IPS-18a (cell line): ENCODE measurements at regions not wholly inside any gene's neighbourhood (a gene's known extent, or its start where the extent isn't known, plus 50 kb on each side); places are given as distances from the start of the nearest gene placed in this dataset.

Experiments used
- H3K27ac ChIP-seq: one replicate; pipeline ENCODE4 v1.5.1; 2013; ENCODE audit warnings: low read length
- H3K27me3 ChIP-seq: one replicate; pipeline ENCODE4 v1.6.1; 2013; ENCODE audit warnings: mild to moderate bottlenecking, low read length; ENCODE audit not compliant: control insufficient read depth, insufficient read depth
- H3K36me3 ChIP-seq: one replicate; pipeline ENCODE4 v1.6.1; 2013; ENCODE audit warnings: low read depth, low read length; ENCODE audit not compliant: control insufficient read depth
- H3K4me1 ChIP-seq: one replicate; pipeline ENCODE4 v1.6.1; 2013; ENCODE audit warnings: low read depth, low read length; ENCODE audit not compliant: control insufficient read depth
- H3K4me3 ChIP-seq: one replicate; pipeline ENCODE4 v1.5.1; 2013; ENCODE audit warnings: low read length
- H3K9ac ChIP-seq: one replicate; pipeline ENCODE4 v1.6.1; 2013; ENCODE audit warnings: mild to moderate bottlenecking, low read length, moderate library complexity
- H3K9me3 ChIP-seq: one replicate; pipeline ENCODE4 v1.6.1; 2013; ENCODE audit warnings: low read depth, low read length; ENCODE audit not compliant: control insufficient read depth

- Histone ChIP-seq H3K4me3 (no peak overlapping the region), H3K9ac (no peak overlapping the region), H3K27ac (no peak overlapping the region), H3K36me3 (no peaks in the 10 kb centered on the region), H3K27me3 (no peaks in the 10 kb centered on the region), H3K9me3 (no peaks in the 10 kb centered on the region), H3K4me1 (peaks cover 6% of the 10 kb centered on the region)
Observed at GRCh38 chr2:235171550-235172031, 219.8 kb downstream of the SH3BP4 start.

- no peaks in the 10 kb centered on the region for H3K9me3 ChIP-seq
- no peak overlapping the region for H3K9ac ChIP-seq
- H3K4me3 ChIP-seq = no peak overlapping the region
- no peaks in the 10 kb centered on the region for H3K27me3 ChIP-seq
- H3K27ac ChIP-seq = no peak overlapping the region
- no peaks in the 10 kb centered on the region for H3K4me1 ChIP-seq
- no peaks in the 10 kb centered on the region for H3K36me3 ChIP-seq
Observed at GRCh38 chr2:235180642-235181041, 228.8 kb downstream of the SH3BP4 start.

DNA sequence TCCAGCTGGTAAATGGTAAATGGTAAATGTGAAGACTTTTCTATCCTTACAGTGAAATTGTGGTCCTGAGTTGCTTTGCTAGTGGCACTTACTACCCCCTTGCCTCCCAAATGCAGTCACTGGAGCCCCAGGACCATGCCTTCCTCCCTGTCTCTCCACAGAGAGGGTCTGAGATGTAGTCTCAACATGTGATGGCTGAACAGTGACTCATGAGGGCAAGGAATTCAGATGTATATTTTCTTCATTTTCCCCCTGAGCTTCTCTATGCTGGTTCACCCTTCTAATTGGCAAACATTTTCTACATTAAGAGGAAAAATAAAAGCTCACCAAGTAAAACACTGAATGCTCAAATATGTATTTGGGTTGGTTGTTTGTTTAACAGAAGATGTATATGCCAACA, 232.0 kb downstream of the SH3BP4 start:
- Histone ChIP-seq H3K4me1 (no peaks in the 10 kb centered on the region), H3K36me3 (no peaks in the 10 kb centered on the region), H3K27ac (no peak overlapping the region), H3K4me3 (no peak overlapping the region), H3K9me3 (no peaks in the 10 kb centered on the region), H3K9ac (no peak overlapping the region), H3K27me3 (no peaks in the 10 kb centered on the region)

GRCh38 chr2:235187806-235188205, 236.0 kb downstream of the SH3BP4 start:
- no peak overlapping the region for H3K27ac ChIP-seq
- H3K4me1 ChIP-seq = no peaks in the 10 kb centered on the region
- H3K36me3 ChIP-seq = no peaks in the 10 kb centered on the region
- no peaks in the 10 kb centered on the region for H3K9me3 ChIP-seq
- no peaks in the 10 kb centered on the region for H3K27me3 ChIP-seq
- no peak overlapping the region for H3K9ac ChIP-seq
- H3K4me3 ChIP-seq = no peak overlapping the region

DNA sequence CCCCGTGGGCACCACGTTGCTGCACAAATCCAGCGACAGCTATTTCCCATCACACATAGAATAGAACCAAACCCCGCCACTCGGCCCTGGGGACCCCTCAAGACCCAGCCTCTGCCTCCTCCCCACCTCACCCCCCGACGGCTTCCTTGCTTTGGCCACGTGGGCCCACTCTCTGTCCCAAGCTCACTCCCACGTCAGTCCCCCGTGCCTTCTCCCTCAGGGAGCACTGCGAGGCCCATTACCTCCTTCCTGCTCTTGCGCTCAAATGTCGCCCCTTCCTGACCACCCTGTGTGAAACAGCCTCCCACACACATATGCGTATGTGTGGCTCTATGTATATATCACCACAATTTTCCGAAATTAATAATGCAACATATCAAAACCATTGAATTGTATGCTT, 239.7 kb downstream of the SH3BP4 start:
- Histone ChIP-seq H3K9ac (no peak overlapping the region), H3K9me3 (no peaks in the 10 kb centered on the region), H3K4me1 (no peaks in the 10 kb centered on the region), H3K27ac (no peak overlapping the region), H3K4me3 (no peak overlapping the region), H3K36me3 (no peaks in the 10 kb centered on the region), H3K27me3 (no peaks in the 10 kb centered on the region)

- H3K36me3 ChIP-seq = no peaks in the 10 kb centered on the region
- no peaks in the 10 kb centered on the region for H3K9me3 ChIP-seq
- no peak overlapping the region for H3K9ac ChIP-seq
- H3K4me3 ChIP-seq = no peak overlapping the region
- H3K4me1 ChIP-seq = no peaks in the 10 kb centered on the region
- no peaks in the 10 kb centered on the region for H3K27me3 ChIP-seq
- no peak overlapping the region for H3K27ac ChIP-seq
Observed at GRCh38 chr2:235191978-235192377, 240.2 kb downstream of the SH3BP4 start.

- Histone ChIP-seq H3K36me3 (no peaks in the 10 kb centered on the region), H3K4me1 (no peaks in the 10 kb centered on the region), H3K4me3 (no peak overlapping the region), H3K9ac (no peak overlapping the region), H3K9me3 (no peaks in the 10 kb centered on the region), H3K27me3 (no peaks in the 10 kb centered on the region), H3K27ac (no peak overlapping the region)
Observed at GRCh38 chr2:235194351-235194750, 242.5 kb downstream of the SH3BP4 start.

DNA sequence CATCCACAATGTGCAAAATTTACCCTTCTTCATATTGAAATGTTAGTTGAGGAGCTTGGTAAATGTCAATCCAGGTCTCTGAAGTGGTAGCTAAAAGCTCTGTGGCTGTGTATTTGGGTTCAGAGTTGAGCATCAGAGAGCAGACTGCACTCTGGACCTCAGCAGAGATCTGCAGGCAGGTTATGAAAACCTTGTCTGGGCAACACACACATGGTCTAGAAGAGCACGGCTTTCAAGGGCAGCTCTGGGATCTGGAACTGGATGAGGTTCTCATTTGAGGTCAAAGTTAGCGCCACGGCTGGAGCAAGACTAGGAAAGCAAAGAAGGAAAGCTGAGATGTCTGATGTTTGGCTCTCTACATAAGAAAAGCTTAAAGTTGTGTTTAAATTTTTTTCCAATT, 243.0 kb downstream of the SH3BP4 start:
- Histone ChIP-seq H3K4me1 (no peaks in the 10 kb centered on the region), H3K4me3 (no peak overlapping the region), H3K27me3 (no peaks in the 10 kb centered on the region), H3K9me3 (no peaks in the 10 kb centered on the region), H3K36me3 (no peaks in the 10 kb centered on the region), H3K9ac (no peak overlapping the region), H3K27ac (no peak overlapping the region)

DNA sequence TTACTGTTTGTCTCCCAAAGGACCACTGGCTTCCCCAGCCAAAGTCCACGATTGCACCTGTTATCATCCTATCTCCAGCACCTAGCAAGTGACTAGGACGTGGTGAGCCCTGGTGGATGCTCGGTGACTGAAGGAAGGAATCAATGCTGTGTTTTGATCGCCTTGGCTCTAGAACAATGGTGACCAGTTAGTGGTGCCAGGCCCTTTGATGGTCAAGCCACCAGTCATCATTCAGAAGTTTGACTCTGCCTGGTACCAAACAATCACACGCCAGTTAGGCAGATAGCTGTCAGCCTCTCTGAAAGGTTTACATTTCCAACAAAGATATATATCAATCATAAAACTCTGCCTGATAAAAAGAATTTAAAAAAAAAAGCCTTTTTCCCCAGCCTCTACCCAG, 244.1 kb downstream of the SH3BP4 start:
- Histone ChIP-seq H3K4me1 (no peaks in the 10 kb centered on the region), H3K9ac (no peak overlapping the region), H3K27ac (no peak overlapping the region), H3K9me3 (no peaks in the 10 kb centered on the region), H3K36me3 (no peaks in the 10 kb centered on the region), H3K4me3 (no peak overlapping the region), H3K27me3 (no peaks in the 10 kb centered on the region)

GRCh38 chr2:235199128-235199527, 247.3 kb downstream of the SH3BP4 start:
- Histone ChIP-seq H3K36me3 (no peaks in the 10 kb centered on the region), H3K4me1 (no peaks in the 10 kb centered on the region), H3K9me3 (no peaks in the 10 kb centered on the region), H3K9ac (no peak overlapping the region), H3K4me3 (no peak overlapping the region), H3K27ac (no peak overlapping the region), H3K27me3 (no peaks in the 10 kb centered on the region)

DNA sequence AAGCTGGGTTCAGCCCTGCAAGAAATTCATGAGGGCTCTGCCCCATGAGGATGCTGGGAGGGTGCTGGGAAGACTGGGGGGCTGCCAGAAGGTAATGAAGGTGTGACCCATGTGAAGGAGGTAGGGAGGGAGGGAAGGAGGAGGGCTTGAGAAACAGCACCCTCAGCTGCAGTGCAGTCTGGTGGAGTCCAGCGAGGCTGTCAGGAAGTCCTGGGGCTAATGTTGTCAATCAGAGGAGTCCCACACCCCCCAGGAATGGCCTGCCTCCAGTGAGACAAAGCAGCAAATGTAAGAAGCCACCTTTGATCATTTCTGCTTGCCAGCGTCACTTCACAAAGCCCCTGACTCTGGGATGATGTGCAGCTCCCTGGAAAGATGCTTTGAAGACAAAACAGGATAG, 248.4 kb downstream of the SH3BP4 start:
- H3K9ac ChIP-seq = no peak overlapping the region
- no peak overlapping the region for H3K4me3 ChIP-seq
- H3K27me3 ChIP-seq = no peaks in the 10 kb centered on the region
- no peaks in the 10 kb centered on the region for H3K4me1 ChIP-seq
- no peaks in the 10 kb centered on the region for H3K9me3 ChIP-seq
- H3K36me3 ChIP-seq = no peaks in the 10 kb centered on the region
- H3K27ac ChIP-seq = no peak overlapping the region

GRCh38 chr2:235201756-235202155, 249.9 kb downstream of the SH3BP4 start:
- H3K36me3 ChIP-seq = no peaks in the 10 kb centered on the region
- H3K4me3 ChIP-seq = no peak overlapping the region
- no peaks in the 10 kb centered on the region for H3K9me3 ChIP-seq
- H3K27ac ChIP-seq = no peak overlapping the region
- peaks cover 7% of the 10 kb centered on the region for H3K4me1 ChIP-seq
- H3K27me3 ChIP-seq = peaks cover 7% of the 10 kb centered on the region
- no peak overlapping the region for H3K9ac ChIP-seq
